HG02610 (cell line): ENCODE measurements at regions not wholly inside any gene's neighbourhood (a gene's known extent, or its start where the extent isn't known, plus 50 kb on each side); places are given as distances from the start of the nearest gene placed in this dataset.

Experiments
- ATAC-seq: cut with Tn5 transposase; IDR thresholded peaks from one replicate; pipeline ENCODE4 v1.9.1; 2021; ENCODE audit warnings: mild to moderate bottlenecking, moderate library complexity; ENCODE audit not compliant: unreplicated experiment

DNA sequence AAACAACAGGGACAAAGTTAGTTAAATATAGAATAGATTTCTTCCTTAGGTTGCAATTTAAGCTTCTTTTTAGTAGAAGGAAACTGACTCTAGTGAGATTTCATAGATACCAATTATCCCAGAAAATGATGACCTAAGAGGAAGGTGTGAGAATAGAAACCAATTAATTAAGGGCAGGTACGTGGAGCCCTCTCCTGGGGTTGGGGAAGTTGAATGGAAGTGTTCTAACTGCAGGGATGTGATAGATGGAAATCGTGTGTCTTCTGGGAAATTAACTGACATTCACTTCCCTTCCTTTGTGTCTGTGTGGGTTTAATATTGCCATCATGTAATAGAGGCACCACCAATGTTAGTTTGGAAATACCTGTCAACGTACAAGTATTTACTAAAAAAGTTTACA lies 204.1 kb upstream of the ANK2 start:
- ATAC-seq: no peak

DNA sequence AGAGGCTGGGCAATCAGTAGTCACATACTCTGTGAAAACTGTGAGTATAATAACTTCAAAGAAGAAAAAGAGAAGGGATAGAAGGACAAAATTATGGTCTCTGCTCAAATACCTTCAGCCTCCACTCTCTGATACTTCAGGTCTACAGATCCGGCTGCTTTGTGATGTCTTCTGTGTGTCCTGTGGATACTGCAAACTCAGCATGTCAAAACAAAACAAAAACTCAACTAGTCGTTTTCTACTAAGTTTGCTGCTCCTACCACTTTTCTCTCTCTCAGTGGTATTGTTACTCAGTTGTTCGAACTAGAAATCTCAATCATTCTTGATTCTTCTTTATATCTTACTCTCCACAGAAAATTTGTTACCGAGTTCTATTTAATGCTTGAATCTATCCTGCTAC lies 202.4 kb upstream of the ANK2 start:
- no peak for ATAC-seq

DNA sequence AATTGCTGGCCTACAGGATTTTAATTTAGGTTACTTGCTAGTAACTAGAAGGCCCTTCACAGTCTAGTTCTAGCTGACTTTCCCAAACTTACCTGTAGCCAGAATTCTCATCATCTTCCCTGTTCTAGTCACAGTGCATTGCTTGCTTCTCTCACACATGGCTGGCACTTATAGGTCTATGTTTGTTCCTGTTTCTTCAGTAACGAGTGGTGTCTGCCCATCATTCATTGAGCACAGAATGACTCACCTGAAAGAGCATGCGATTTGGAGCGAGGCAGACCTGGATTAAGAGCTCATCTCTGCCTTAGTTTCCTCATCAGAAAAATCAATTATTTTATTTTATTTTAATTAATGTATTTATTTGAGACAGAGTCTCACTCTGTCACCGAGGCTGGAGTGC lies 201.7 kb upstream of the ANK2 start:
- ATAC-seq: no peak

DNA sequence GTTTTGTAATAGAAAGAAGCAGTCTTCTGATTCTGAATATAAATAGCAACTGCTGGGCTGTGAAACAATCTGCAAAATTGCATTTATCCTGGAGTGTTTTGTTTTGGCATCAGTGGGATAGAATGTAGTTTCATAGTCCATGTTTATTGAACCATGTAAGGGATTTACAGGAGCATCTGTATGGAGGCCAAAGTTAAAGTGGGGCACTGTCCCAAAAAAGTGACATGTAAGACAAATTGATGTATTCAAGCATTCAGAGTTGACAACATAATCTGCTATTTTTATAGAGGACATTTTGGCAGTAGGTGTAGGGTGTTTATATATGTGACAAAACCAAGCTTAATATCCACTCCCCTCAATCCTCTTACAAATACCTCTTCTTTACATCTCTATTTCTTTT lies 200.5 kb upstream of the ANK2 start:
- no peak for ATAC-seq

DNA sequence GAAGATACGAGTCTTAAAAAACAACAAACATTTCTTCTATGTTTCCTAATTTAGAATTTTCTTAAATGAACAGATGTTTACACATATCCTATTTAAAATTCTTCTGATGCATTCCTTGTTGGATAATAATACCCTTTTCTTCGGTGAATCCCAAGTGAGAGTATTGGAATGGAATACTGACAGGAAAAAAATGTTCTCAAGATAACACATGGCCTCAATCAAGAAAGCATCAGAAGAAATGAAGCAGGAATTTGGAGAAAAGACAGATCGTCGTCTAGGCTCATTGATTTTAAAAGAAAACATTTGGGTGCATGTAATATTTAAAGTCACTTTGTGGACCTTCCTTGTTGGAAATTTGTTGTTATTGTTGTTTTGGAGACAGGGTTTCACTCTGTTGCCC lies 196.9 kb upstream of the ANK2 start:
- ATAC-seq: no peak

DNA sequence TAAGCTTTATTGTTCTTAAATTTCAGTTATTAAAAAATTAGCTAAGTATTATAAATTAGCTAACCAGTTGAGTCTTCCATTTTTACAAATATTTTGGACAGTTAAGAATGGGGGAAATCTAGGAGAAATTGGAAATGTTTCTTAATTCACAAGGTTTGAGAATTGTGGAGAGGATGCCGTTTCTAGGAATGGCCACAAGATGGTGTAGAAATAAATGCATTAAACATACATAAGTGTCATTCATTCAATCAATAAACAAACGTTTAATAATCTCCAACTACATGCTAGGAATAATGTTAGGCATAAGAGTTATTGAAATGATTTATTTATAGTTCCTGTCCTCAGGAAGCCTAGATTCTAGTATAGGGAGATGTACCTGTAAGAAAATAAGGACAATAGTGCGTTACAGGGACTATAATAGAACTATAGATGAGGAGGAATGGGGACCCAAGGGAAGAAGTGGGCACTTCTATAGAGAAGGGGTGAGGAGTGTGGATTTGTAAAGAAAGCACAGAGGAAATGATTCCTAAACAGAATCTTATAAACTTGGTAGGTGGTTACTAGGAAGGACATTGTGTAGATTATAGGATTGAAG lies 195.7 kb upstream of the ANK2 start:
- ATAC-seq: no peak

DNA sequence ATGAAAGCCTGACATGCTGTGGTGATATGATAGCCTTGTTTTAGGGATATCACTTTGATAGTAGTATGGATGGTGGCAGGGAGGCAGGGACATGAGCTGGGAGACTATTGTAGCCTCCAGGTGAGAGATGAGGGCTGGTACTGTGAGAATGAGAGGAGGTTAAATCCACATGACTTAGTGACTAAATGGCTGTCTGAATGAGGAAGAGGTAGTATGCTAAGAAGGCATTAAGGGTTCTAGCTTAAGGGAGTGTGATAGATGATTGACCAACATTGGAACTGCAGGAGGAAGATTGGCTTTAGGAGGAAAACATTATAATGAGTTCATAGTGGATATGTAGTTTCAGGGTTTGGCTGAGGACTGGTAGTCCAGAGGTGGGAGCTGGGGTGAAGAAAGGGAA lies 195.0 kb upstream of the ANK2 start:
- no peak for ATAC-seq

DNA sequence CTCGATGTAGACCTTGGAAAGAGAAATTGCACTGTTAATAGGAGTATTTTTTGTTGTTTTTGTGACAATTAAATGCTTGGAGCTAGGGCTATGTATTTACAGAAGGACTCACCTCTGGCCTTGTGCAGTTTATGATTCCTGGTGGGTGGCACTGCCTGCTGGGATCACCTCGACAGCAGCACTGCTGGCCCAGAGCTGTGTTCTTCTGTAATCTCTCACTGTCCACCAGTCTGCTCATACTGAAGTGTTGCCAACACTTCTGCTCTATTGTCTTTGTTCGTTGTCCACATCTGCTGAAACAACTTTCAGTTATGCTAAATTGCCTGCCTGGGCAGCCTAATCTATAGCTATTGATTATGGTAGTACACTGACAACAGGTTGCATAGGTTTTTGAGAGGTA lies 194.4 kb upstream of the ANK2 start:
- no peak for ATAC-seq

DNA sequence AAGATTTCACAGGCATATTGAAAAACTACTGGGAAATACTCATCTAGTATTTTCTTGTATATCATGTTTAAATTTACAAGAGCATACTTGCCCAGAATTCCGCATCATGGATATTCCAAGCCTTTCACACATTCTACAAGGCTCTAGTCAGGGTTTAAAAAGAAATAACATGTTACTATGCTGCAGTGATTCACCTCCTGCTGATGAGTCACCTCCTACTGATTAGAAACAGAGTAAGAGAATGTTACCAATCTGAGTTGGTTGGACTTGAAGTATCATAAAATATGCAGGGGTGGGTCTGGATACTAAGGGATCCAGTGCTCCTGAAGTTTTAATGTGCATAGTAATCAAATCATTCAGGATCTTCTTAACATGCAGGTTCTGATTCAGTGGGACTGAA lies 192.0 kb upstream of the ANK2 start:
- no peak for ATAC-seq

DNA sequence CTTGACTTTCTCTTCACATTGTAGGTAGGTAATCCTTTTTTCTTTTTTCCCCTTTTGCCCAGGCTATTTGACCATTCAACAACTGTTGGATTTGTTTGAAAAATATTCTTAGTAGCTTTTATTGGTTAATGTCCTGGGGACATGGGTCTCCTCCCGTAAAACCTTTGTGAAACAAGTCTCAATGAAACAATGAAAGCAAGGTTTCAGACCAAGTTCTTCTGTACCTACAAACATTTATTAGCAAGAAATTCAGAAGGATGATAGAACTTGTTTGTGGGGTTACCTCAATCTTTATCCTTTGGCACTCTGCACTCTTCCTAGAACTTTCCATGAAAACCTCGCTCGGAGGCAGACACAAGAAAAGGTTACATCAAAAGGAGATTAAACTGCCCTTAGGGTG lies 190.7 kb upstream of the ANK2 start:
- no peak for ATAC-seq

DNA sequence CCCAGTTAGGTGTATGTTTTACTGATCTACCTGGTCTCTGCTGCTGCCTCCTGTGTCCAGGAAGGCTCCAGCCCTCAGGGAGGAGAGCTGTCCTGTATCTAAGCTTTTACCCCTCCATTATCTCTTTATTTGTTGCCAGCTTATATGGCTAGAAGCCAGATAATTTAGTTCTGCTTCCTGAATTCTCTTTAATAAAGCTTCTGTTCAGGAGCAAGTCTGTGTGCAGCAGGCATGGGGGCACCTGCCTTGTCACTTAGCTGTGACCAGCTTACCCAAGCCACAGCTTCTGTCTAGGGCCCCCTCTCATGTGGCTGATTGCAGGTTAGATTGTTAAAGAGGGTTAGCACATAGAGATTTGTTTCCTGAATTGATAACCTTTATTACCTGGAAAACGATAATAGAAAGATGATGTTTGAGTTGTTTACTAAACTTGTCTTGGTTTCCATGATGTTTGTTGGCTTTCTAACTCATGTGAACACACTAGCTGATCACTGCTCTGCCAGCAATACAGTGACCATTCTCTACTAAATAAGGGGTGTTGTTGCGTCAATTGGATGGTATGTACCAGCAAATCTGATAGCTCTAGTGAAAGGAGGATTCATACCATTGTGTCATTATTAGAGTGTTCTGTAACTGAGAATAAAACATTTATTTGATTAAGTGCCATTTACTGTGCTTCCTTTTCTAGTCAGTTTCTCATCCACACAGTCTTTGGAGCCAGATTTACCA lies 189.8 kb upstream of the ANK2 start:
- no peak for ATAC-seq

DNA sequence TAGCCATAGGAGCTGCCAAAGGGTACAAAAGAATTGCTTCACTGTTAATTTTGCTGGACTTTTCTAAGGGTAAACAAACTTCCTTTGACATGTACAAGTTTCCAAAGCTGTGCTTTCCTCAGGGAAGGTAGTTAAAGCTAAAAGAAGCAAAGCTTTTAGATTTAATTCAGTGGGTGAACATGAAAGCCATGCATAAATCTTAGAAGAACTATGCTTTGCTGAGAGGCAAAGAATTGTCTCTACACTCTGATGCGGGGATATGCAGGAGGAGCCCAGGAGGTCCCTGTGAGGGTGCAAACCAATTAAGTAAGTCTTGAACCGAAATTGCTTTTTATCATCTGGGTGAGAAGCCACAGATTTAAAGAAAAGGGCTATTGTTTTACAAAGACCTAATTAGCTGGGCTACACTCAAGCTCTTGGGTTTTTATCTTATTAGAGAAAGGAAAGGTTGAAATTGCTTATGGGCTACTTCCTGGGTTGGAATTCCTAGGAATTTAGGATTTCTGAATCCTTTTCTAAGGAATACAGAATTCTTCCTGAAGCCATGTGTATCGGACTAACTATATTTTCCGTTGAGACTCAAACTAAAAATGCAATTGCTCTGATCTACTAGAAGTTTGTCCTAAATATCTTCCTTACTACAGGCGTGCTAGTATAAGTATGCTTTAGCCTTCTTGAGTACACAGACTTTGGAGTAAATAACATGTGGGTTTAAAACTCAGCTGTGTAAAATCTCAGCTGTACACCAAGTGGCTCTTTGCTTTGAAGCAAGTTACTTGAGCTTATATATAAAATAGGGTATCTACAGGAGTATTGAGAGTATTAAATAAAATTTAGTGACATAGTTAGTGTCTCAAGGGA lies 188.4 kb upstream of the ANK2 start:
- ATAC-seq: no peak

DNA sequence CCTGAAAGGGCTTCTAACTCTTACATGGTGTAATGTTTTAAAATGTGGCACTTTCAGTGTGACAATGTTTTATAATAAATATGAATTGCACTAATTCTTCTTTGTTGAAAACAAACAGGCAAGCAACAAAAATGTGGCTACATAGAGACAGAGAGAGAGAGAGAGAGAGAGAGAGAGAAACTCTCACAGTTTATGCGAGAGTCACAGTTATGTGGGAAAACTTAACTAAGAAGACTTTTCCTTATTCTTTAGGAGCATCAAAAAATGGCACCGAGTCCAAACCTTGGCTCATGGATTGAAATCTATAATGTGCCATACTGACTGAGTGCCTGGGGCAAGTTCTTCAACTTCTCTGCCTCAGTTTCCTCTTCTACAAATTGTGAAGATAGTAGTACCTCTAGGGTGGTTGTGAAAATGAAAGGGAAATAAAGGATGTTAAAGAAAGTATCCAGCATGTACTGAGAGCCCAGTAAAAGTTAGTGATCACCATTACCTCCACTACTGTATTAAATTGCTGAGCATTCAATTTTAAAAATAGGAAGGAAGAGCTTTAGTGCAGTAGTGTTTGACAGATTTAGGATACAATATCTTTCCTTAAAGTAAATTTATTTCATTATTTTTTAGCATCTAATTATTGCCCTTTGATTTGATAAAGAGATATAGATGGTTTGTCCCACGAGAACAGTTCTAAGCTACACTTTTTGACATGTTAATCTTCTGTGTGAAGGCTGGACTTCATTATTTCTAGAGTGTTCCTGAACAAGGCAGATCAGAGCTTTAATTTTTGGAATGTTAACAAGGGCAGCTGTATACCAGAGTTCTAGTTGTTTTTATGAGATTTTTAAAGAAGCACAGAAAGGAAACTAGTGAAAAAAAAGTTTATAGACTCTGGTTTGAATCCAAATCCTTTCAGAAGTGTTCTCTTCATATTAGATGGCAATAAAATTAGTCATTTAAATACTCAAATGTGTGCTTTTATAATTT lies 187.5 kb upstream of the ANK2 start:
- no peak for ATAC-seq

DNA sequence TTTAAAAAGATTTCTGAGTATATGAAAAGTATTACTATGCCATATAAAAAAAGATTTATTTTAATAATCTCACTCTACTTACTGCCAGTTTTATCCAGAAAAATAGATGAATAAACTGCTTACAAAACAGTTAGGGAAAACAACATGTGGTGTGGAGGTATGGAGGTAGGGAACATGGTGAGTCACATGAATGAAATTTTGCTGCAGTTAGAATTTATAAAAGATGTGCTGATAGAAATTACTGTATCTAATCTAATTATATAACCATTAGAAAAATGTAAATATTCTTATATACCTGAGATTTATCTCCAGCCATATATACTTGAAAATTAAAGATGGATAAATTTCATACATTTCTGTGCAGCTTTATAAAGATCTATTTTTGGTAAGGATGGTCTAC lies 184.0 kb upstream of the ANK2 start:
- ATAC-seq: no peak

DNA sequence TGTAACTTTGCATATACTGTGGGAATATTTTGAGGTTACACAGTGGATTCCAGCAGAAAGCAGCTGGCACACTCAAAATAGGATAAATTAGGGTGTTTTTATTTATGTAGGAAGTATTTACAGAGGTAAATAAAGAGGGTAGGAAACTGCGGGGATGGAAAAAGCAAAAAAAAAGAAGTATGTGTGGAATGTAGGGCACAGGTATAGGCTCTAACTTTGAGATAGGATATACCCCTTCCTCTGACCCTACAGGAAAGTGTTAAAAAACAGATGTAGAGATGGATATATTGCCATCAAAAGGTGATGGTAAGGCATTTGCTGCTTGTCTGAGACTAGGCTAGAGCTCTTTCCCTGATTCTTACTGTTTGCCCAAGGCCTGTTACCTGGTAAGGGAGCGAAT lies 173.1 kb upstream of the ANK2 start:
- no peak for ATAC-seq

DNA sequence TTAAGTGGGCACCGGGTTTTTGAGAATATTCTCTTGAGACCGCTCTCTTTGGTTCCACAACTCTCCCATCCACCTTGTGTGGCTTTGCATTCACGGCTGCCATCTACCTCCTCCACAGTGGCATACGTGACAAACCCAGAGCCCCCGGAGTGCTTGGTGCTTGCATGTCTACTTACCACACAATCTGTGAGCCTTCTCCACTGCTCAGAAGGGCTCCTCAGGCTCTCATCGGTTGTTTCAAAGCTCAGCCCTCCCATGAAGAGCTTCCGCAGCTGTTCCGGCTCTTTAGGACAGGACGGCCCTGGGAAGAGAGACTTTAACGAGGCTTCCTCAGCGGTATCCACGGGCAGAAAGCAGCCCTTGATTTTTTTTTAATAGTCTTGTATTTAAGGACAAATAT lies 167.6 kb upstream of the ANK2 start:
- no peak for ATAC-seq

DNA sequence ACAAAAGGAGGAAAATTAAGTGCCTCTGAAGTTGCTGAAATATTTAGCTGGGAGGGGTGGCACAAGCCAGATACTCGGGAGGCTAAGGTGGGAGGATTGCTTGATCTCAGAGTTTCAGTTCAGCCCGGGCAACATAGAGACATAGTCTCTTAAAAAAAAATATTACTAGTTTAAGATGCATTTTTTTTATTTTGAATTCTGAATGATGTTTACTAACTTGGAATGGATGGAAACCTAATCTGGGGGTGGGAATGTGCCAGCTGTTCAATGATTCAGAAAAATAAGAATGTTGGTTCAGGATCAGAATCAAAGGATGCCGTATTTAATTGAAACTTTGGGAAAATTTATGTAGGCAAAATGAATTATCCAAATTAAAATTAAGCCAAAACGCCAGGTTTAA lies 167.2 kb upstream of the ANK2 start:
- no peak for ATAC-seq

DNA sequence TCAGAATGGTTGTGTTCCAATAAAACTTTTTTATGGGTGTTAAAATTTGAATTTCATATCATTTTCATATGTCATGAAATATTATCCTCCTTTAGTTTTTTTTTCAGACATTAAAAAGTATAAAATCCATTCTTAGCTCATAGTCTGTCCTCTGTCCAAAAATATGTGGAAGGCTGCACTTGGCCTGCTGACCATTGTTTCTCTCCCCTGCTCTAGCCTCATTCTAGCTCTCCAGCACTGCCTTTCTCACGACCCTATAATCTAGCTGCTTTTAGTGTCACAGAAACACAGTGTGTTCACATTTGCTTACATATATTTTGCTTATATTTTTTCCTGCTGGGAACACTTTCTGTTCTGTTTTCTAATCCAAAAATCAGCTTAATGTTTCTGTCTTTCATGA lies 165.0 kb upstream of the ANK2 start:
- ATAC-seq: no peak

DNA sequence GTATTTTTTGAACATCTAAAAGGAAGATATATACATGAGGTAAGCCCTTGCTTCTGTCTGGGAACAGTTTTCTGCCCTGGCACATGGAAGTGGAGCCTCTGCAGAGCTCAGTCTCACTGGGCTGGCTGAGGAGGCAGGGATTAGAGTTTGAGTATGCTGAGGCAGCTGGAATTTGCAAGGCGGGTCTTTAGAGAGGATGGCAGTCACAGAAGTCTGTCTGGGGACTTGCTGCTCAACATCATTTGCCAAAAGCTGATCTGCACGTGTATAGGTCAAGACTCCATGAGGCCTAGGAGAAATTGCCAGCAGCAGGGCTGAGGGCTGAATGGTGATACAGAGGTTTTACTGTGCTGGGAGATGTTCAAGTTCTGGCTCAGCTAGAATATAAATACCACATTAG lies 163.6 kb upstream of the ANK2 start:
- no peak for ATAC-seq

DNA sequence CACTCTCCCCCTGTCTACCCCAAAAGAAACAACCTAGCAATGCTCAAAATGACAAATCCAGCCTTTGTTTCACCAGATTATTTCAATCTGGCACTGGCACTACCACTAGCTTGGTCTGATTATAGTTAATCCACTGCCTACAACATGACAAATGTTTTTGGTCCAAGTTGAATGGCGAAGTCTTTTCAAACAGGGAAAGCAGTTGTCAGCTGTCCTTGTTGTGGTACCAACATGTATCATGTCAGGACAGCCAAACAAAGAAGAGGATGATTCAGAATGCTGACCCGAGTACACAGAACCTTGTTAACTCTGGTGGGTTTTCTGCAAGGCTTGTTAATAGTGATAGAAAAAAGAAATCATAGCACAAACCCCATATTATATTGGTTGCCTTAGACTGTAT lies 160.8 kb upstream of the ANK2 start:
- ATAC-seq: no peak

DNA sequence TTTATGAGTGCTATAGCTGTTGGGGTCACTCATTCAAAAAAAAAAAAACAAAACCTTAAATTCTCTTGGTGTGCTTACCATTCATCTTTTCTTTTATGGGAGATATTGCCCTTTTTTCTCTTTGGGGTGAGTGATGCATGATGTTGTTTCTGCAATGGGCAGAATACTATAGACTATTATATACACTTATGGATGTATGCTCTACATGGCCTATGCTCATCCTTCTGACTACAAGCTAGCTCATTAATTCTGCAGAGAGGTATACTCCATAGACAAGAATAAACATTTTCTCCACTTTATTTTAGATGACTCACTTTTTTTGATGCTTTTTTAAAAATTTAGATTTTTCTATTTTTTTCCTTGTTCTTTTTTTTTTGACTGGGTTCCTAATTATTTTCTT lies 160.3 kb upstream of the ANK2 start:
- ATAC-seq: peak; percentile 26
